Muscle of arm (tissue), 1 donor: ENCODE measurements at regions not wholly inside any gene's neighbourhood (a gene's known extent, or its start where the extent isn't known, plus 50 kb on each side); places are given as distances from the start of the nearest gene placed in this dataset.
"Not testable (repeated sequence)": the region's sequence is repeated elsewhere in the genome, so short reads cannot be mapped to it uniquely, and the experiment has no call there.

ENCODE experiments used
- DNase-seq: peaks from one replicate; pipeline ENCODE4 v3.0.0-alpha.2; 2013

- no peak for DNase-seq
These were observed 321.5 kb upstream of the CNTNAP2 start for GRCh38 chr7:145795132-145795531.

GRCh38 chr7:145784809-145785780 is 331.5 kb upstream of the CNTNAP2 start:
- DNase-seq, result no peak

- not testable (repeated sequence) for DNase-seq
These were observed 335.2 kb upstream of the CNTNAP2 start for GRCh38 chr7:145781388-145781787.

- no peak for DNase-seq
These were observed 337.5 kb upstream of the CNTNAP2 start for GRCh38 chr7:145779140-145779539.

- no peak for DNase-seq
These were observed 341.8 kb upstream of the CNTNAP2 start for GRCh38 chr7:145774777-145775176.

- DNase-seq, result no peak
These were observed 363.6 kb upstream of the CNTNAP2 start for GRCh38 chr7:145753004-145753403.

GRCh38 chr7:145737617-145738016 is 379.0 kb upstream of the CNTNAP2 start:
- DNase-seq, result no peak

- DNase-seq, result no peak
These were observed 381.5 kb upstream of the CNTNAP2 start for GRCh38 chr7:145735061-145735460.

- no peak for DNase-seq
These were observed 384.1 kb upstream of the CNTNAP2 start for GRCh38 chr7:145732521-145732920.

- no peak for DNase-seq
These were observed 386.9 kb upstream of the CNTNAP2 start for GRCh38 chr7:145729691-145730090.

- no peak for DNase-seq
These were observed 398.5 kb upstream of the CNTNAP2 start for GRCh38 chr7:145718129-145718528.

GRCh38 chr7:145700488-145700887 is 416.1 kb upstream of the CNTNAP2 start:
- DNase-seq, result no peak

- no peak for DNase-seq
These were observed 417.9 kb upstream of the CNTNAP2 start for GRCh38 chr7:145698526-145699262.

GRCh38 chr7:145697412-145698107 is 419.0 kb upstream of the CNTNAP2 start:
- not testable (repeated sequence) for DNase-seq

- DNase-seq, result no peak
These were observed 420.5 kb upstream of the CNTNAP2 start for GRCh38 chr7:145696071-145696470.

GRCh38 chr7:145692237-145692950 is 424.2 kb upstream of the CNTNAP2 start:
- DNase-seq, result no peak

GRCh38 chr7:145691377-145691914 is 425.2 kb upstream of the CNTNAP2 start:
- DNase-seq, result no peak

GRCh38 chr7:145681646-145682045 is 435.0 kb upstream of the CNTNAP2 start:
- DNase-seq, result no peak

GRCh38 chr7:145681159-145681558 is 435.4 kb upstream of the CNTNAP2 start:
- DNase-seq, result no peak

GRCh38 chr7:145665499-145666258 is 450.9 kb upstream of the CNTNAP2 start:
- DNase-seq, result no peak

- no peak for DNase-seq
These were observed 460.9 kb upstream of the CNTNAP2 start for GRCh38 chr7:145655666-145656065.
